HCT116 (cell line): ENCODE measurements at regions not wholly inside any gene's neighbourhood (a gene's known extent, or its start where the extent isn't known, plus 50 kb on each side); places are given as distances from the start of the nearest gene placed in this dataset.

Experiments used
- ATAC-seq: fragments of 200-7000 bp; cut with Tn5 transposase; 2 replicates; pipeline ENCODE4 v1.9.1; 2020; ENCODE audit warnings: mild to moderate bottlenecking, moderate library complexity
- BruUV-seq: library from RNA; stranded (reverse); fragments of 400-500 nt; replicated peaks from 2 replicates; lab custom pipeline; 2021; lab: Mats Ljungman, UMichigan
- CTCF ChIA-PET: fragments of 300-600 bp; sonication (Branson Sonifier 250); formaldehyde crosslinking; loops from one replicate; lab custom pipeline; 2021; ENCODE audit warnings: antibody characterized with exemption; lab: Charles Lee
- POLR2A ChIA-PET: fragments of 300-600, 350-600 bp; sonication (Branson Sonifier 250); formaldehyde crosslinking; loops from one replicate; lab custom pipeline; 2021; ENCODE audit warnings: antibody characterized with exemption; lab: Charles Lee
- RAD21 ChIA-PET, 2 experiments: fragments of 300-600 bp; sonication (Branson Sonifier 250); formaldehyde crosslinking; loops; one replicate each; lab custom pipeline; 2023; ENCODE audit warnings: low total read pairs in 2 of 2; ENCODE audit not compliant: uncharacterized antibody in 2 of 2, unreplicated experiment in 2 of 2, low non-redundant PET in 1 of 2; lab: Charles Lee
- DNase-seq: peaks from one replicate; pipeline ENCODE4 v3.0.0-alpha.2; 2010; ENCODE audit warnings: low read depth, low spot score
- H2AFZ ChIP-seq: fragments of 200-600 bp; shearing (Covaris generic), sonication (generic); 2 replicates; pipeline ENCODE4 v1.6.1; 2017; ENCODE audit warnings: low read depth, mixed run types, mixed read lengths, antibody characterized with exemption, low read length; ENCODE audit not compliant: poor library complexity, severe bottlenecking
- H3K27ac ChIP-seq: 2 replicates; pipeline ENCODE4 v1.5.1; 2012; ENCODE audit warnings: low read depth, low read length
- H3K27me3 ChIP-seq: fragments of 200-600 bp; sonication (generic); 2 replicates; pipeline ENCODE4 v1.6.1; 2016; ENCODE audit warnings: mixed run types, low read length, mixed read lengths; ENCODE audit not compliant: insufficient read depth
- H3K36me3 ChIP-seq, 2 experiments: fragments of 200-500 bp in 1 of 2; fragments of 200-600 bp in 1 of 2; sonication (Bioruptor generic) in 1 of 2; sonication (generic) in 1 of 2; 2 replicates each; pipeline versions ENCODE4 v1.5.1 to v1.6.1; 2014 to 2016; ENCODE audit warnings: low read length in 2 of 2, inconsistent platforms in 1 of 2, mixed read lengths in 1 of 2, mixed run types in 1 of 2; ENCODE audit not compliant: insufficient read depth in 2 of 2, control insufficient read depth in 1 of 2
- H3K4me1 ChIP-seq, 2 experiments: fragments of 200-600 bp in 1 of 2; sonication (generic) in 1 of 2; 2 replicates each; pipeline versions ENCODE4 v1.5.1 to v1.6.1; 2012 to 2017; ENCODE audit warnings: low read length in 2 of 2, inconsistent platforms in 1 of 2, mild to moderate bottlenecking in 1 of 2, mixed read lengths in 1 of 2, mixed run types in 1 of 2, moderate library complexity in 1 of 2; ENCODE audit not compliant: insufficient read depth in 2 of 2, control insufficient read depth in 1 of 2
- H3K4me2 ChIP-seq: fragments of 200-600 bp; sonication (generic); 2 replicates; pipeline ENCODE4 v1.6.1; 2017; ENCODE audit warnings: mixed run types, low read length, mixed read lengths
- H3K4me3 ChIP-seq, 2 experiments: fragments of 200-600 bp in 1 of 2; sonication (generic) in 1 of 2; replicated peaks in 1 of 2; 2 replicates each; pipeline ENCODE4 v1.5.1; 2011 to 2016; ENCODE audit warnings: low read length in 2 of 2, control low read depth in 1 of 2, low read depth in 1 of 2, mild to moderate bottlenecking in 1 of 2, mixed read lengths in 1 of 2, mixed run types in 1 of 2
- H3K79me2 ChIP-seq: fragments of 200-600 bp; sonication (generic); 2 replicates; pipeline ENCODE4 v1.6.1; 2017; ENCODE audit warnings: mild to moderate bottlenecking, mixed run types, low read length, moderate library complexity, mixed read lengths; ENCODE audit not compliant: insufficient read depth
- H3K9ac ChIP-seq: fragments of 200-600 bp; sonication (generic); 2 replicates; pipeline ENCODE4 v1.6.1; 2016; ENCODE audit warnings: low read length, mixed read lengths
- H3K9me2 ChIP-seq: fragments of 200-600 bp; sonication (generic), shearing (Covaris generic); 2 replicates; pipeline ENCODE4 v1.6.1; 2017; ENCODE audit warnings: mixed run types, mild to moderate bottlenecking, moderate library complexity; ENCODE audit not compliant: insufficient read depth
- H3K9me3 ChIP-seq, 2 experiments: fragments of 200-500 bp in 1 of 2; fragments of 200-600 bp in 1 of 2; sonication (Bioruptor generic) in 1 of 2; sonication (generic) in 1 of 2; 2 replicates each; pipeline ENCODE4 v1.6.1; 2014 to 2017; ENCODE audit warnings: low read length in 2 of 2, mixed read lengths in 2 of 2, inconsistent platforms in 1 of 2, low read depth in 1 of 2, mild to moderate bottlenecking in 1 of 2, mixed run types in 1 of 2, moderate library complexity in 1 of 2; ENCODE audit not compliant: control insufficient read depth in 1 of 2, insufficient read depth in 1 of 2
- H4K20me1 ChIP-seq: fragments of 200-600 bp; sonication (generic), shearing (Covaris generic); 2 replicates; pipeline ENCODE4 v1.6.1; 2017; ENCODE audit warnings: mixed run types, mild to moderate bottlenecking, moderate library complexity; ENCODE audit not compliant: insufficient read depth
- CBX3 ChIP-seq: IDR thresholded peaks from 2 replicates; pipeline ENCODE4 v1.6.1; 2012; ENCODE audit warnings: low read depth
- CEBPB ChIP-seq: IDR thresholded peaks from 2 replicates; pipeline ENCODE4 v1.6.1; 2012; ENCODE audit warnings: low read depth
- EGR1 ChIP-seq: IDR thresholded peaks from 2 replicates; pipeline ENCODE4 v1.6.1; 2012; ENCODE audit warnings: low read depth
- EZH2 ChIP-seq: fragments of 200-600 bp; sonication (generic); IDR thresholded peaks from 2 replicates; pipeline ENCODE4 v1.6.1; 2017; ENCODE audit warnings: antibody characterized with exemption, mixed run types
- EZH2phosphoT487 ChIP-seq: fragments of 200-600 bp; IDR thresholded peaks from 2 replicates; pipeline ENCODE4 v1.6.1; 2018; ENCODE audit warnings: antibody characterized with exemption, borderline replicate concordance
- JUND ChIP-seq: IDR thresholded peaks from 2 replicates; pipeline ENCODE4 v1.6.1; 2012
- POLR2A ChIP-seq: IDR thresholded peaks from 2 replicates; pipeline ENCODE4 v1.7.0; 2011; ENCODE audit warnings: borderline replicate concordance; ENCODE audit not compliant: insufficient read depth, insufficient read length; ENCODE audit errors: extremely low read depth
- POLR2AphosphoS5 ChIP-seq: IDR thresholded peaks from 2 replicates; pipeline ENCODE4 v1.6.1; 2011; ENCODE audit warnings: mild to moderate bottlenecking, low read depth, low read length, moderate library complexity
- RAD21 ChIP-seq: IDR thresholded peaks from 2 replicates; pipeline ENCODE4 v1.6.1; 2012; ENCODE audit warnings: low read depth, mild to moderate bottlenecking
- SP1 ChIP-seq: IDR thresholded peaks from 2 replicates; pipeline ENCODE4 v1.6.1; 2012; ENCODE audit warnings: low read depth
- SRF ChIP-seq: IDR thresholded peaks from 2 replicates; pipeline ENCODE4 v1.6.1; 2012; ENCODE audit warnings: low read depth
- TCF7L2 ChIP-seq: IDR thresholded peaks from 2 replicates; pipeline ENCODE4 v1.7.0; 2011; ENCODE audit warnings: borderline replicate concordance, inconsistent platforms; ENCODE audit not compliant: insufficient read depth, insufficient read length; ENCODE audit errors: extremely low read depth
- YY1 ChIP-seq: IDR thresholded peaks from 2 replicates; pipeline ENCODE4 v1.6.1; 2011; ENCODE audit warnings: low read length, low read depth, moderate library complexity, mild to moderate bottlenecking; ENCODE audit not compliant: insufficient replicate concordance; ENCODE audit errors: extremely low read depth
- ZFX ChIP-seq: fragments of 450-650 bp; IDR thresholded peaks from 2 replicates; pipeline ENCODE4 v1.6.1; 2017
- ZNF274 ChIP-seq: fragments of 200-500 bp; sonication (Bioruptor generic); IDR thresholded peaks from 2 replicates; pipeline ENCODE4 v1.6.1; 2014; ENCODE audit warnings: mild to moderate bottlenecking, low read depth, low read length, inconsistent platforms
- intact Hi-C: fragments of 100-400 bp; cut with micrococcal nuclease; formaldehyde crosslinking; loops from 2 replicates; pipeline ENCODE4 v1.10.0; 2022
- TF ChIP-seq, protein P1 (sequence below): IDR thresholded peaks from 2 replicates; pipeline ENCODE4 v1.6.1; 2011; ENCODE audit warnings: mild to moderate bottlenecking, low read length, moderate library complexity; ENCODE audit not compliant: insufficient replicate concordance; ENCODE audit errors: extremely low read depth
- TF ChIP-seq, protein P2 (sequence below): IDR thresholded peaks from 2 replicates; pipeline ENCODE4 v1.6.1; 2012; ENCODE audit warnings: low read depth
- TF ChIP-seq, protein P3 (sequence below): IDR thresholded peaks from 2 replicates; pipeline ENCODE4 v1.6.1; 2012
- TF ChIP-seq, protein P4 (sequence below): IDR thresholded peaks from 2 replicates; pipeline ENCODE4 v1.6.1; 2012

DNA sequence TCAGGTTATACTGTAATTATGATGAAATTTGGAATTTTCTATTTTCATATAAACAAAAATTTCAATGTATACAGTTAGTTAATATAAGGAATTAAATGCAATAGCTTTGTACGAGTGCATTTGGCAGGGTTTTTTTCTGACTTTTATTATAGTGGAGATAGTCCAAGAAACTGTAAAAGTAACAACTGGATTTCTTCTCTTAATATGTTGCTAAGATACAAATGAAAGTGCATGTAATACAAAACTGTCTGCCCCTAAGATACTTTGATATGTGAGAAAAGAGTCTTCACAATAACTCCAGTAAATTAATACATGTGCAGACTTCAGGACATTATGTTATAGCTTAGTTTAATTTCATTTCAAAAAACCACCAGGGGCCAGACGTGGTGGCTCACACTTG lies 721.4 kb downstream of the CBLN4 start:
- no peaks in the 10 kb centered on the region for H3K79me2 ChIP-seq
- ATAC-seq, result no peak
- TF ChIP-seq SP1, result no peak
- TF ChIP-seq JUND, result no peak
- TF ChIP-seq ZNF274, result no peak
- TF ChIP-seq, protein P1, sequence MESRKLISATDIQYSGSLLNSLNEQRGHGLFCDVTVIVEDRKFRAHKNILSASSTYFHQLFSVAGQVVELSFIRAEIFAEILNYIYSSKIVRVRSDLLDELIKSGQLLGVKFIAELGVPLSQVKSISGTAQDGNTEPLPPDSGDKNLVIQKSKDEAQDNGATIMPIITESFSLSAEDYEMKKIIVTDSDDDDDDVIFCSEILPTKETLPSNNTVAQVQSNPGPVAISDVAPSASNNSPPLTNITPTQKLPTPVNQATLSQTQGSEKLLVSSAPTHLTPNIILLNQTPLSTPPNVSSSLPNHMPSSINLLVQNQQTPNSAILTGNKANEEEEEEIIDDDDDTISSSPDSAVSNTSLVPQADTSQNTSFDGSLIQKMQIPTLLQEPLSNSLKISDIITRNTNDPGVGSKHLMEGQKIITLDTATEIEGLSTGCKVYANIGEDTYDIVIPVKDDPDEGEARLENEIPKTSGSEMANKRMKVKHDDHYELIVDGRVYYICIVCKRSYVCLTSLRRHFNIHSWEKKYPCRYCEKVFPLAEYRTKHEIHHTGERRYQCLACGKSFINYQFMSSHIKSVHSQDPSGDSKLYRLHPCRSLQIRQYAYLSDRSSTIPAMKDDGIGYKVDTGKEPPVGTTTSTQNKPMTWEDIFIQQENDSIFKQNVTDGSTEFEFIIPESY, result no peak
- no peak for TF ChIP-seq ZFX
- no peak for TF ChIP-seq RAD21
- no peak for TF ChIP-seq CBX3
- TF ChIP-seq CEBPB, result no peak
- TF ChIP-seq, protein P2, sequence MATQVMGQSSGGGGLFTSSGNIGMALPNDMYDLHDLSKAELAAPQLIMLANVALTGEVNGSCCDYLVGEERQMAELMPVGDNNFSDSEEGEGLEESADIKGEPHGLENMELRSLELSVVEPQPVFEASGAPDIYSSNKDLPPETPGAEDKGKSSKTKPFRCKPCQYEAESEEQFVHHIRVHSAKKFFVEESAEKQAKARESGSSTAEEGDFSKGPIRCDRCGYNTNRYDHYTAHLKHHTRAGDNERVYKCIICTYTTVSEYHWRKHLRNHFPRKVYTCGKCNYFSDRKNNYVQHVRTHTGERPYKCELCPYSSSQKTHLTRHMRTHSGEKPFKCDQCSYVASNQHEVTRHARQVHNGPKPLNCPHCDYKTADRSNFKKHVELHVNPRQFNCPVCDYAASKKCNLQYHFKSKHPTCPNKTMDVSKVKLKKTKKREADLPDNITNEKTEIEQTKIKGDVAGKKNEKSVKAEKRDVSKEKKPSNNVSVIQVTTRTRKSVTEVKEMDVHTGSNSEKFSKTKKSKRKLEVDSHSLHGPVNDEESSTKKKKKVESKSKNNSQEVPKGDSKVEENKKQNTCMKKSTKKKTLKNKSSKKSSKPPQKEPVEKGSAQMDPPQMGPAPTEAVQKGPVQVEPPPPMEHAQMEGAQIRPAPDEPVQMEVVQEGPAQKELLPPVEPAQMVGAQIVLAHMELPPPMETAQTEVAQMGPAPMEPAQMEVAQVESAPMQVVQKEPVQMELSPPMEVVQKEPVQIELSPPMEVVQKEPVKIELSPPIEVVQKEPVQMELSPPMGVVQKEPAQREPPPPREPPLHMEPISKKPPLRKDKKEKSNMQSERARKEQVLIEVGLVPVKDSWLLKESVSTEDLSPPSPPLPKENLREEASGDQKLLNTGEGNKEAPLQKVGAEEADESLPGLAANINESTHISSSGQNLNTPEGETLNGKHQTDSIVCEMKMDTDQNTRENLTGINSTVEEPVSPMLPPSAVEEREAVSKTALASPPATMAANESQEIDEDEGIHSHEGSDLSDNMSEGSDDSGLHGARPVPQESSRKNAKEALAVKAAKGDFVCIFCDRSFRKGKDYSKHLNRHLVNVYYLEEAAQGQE, result no peak
- no peak for TF ChIP-seq EZH2phosphoT487
- no peak for TF ChIP-seq POLR2AphosphoS5
- TF ChIP-seq POLR2A, result no peak
- TF ChIP-seq YY1, result no peak
- no peak for TF ChIP-seq SRF
- TF ChIP-seq, protein P3, sequence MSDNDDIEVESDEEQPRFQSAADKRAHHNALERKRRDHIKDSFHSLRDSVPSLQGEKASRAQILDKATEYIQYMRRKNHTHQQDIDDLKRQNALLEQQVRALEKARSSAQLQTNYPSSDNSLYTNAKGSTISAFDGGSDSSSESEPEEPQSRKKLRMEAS, result no peak
- no peak for TF ChIP-seq EZH2
- no peak for TF ChIP-seq TCF7L2
- TF ChIP-seq EGR1, result no peak
- TF ChIP-seq, protein P4, sequence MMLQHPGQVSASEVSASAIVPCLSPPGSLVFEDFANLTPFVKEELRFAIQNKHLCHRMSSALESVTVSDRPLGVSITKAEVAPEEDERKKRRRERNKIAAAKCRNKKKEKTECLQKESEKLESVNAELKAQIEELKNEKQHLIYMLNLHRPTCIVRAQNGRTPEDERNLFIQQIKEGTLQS, result no peak
- H4K20me1 ChIP-seq, result no peaks in the 10 kb centered on the region
- no peak overlapping the region for H3K27ac ChIP-seq
- ChIA-PET CTCF (no interaction called here), POLR2A (no interaction called here), RAD21 (no interaction called here)
- H2AFZ ChIP-seq, result no peak overlapping the region
- no peaks in the 10 kb centered on the region for H3K27me3 ChIP-seq
- H3K4me3 ChIP-seq, result no peak overlapping the region
- no peak overlapping the region for H3K4me2 ChIP-seq
- H3K4me1 ChIP-seq, result no peaks in the 10 kb centered on the region
- H3K9me2 ChIP-seq, result no peaks in the 10 kb centered on the region
- H3K9me3 ChIP-seq, result peaks cover 13 to 16% of the 10 kb centered on the region in 2 experiments; a peak in 1 of 4 replicates
- H3K36me3 ChIP-seq, result no peaks in the 10 kb centered on the region
- H3K9ac ChIP-seq, result no peak overlapping the region
- DNase-seq, result no peak
- intact Hi-C loops, result no loop called here
- no TSS peak for BruUV-seq
